ENCODE measurements at regions not wholly inside any gene's neighbourhood (a gene's known extent, or its start where the extent isn't known, plus 50 kb on each side); places are given as distances from the start of the nearest gene placed in this dataset.

GRCh38 chr4:71206763-71207162, 132.1 kb upstream of the SLC4A4 start:
- no peak overlapping the region for H3K9ac ChIP-seq (ENCODE audit: low read length)
- no peak overlapping the region for H2AFZ ChIP-seq (ENCODE audit: low read depth, low read length)
- no peak overlapping the region for H3K4me3 ChIP-seq (ENCODE audit: low read length)
- H3K36me3 ChIP-seq (replicated peaks; ENCODE audit: low read depth, low read length): no peaks in the 10 kb centered on the region
- no peak for TF ChIP-seq CTCF (IDR thresholded peaks at IDR 0.05; ENCODE audit: low read depth, low read length)
- TF ChIP-seq EZH2phosphoT487 (IDR thresholded peaks at IDR 0.05; ENCODE audit: low read depth): no peak
- no peaks in the 10 kb centered on the region for H3K9me3 ChIP-seq (ENCODE audit: insufficient read depth, low read length)
- no peak overlapping the region for H3K27ac ChIP-seq (ENCODE audit: low read length)
- no peaks in the 10 kb centered on the region for H4K20me1 ChIP-seq (ENCODE audit: insufficient read depth, low read length)
- H3K27me3 ChIP-seq (ENCODE audit: low read depth, low read length): no peaks in the 10 kb centered on the region
- H3K4me2 ChIP-seq (ENCODE audit: low read length): no peak overlapping the region
- no peaks in the 10 kb centered on the region for H3K4me1 ChIP-seq (ENCODE audit: low read length)
- H3K79me2 ChIP-seq (ENCODE audit: low read length): no peaks in the 10 kb centered on the region

- Histone ChIP-seq H3K4me2 (ENCODE audit: low read length) (no peak overlapping the region), H3K36me3 (replicated peaks; ENCODE audit: low read depth, low read length) (no peaks in the 10 kb centered on the region), H2AFZ (ENCODE audit: low read depth, low read length) (no peak overlapping the region), H4K20me1 (ENCODE audit: insufficient read depth, low read length) (no peaks in the 10 kb centered on the region), H3K9ac (ENCODE audit: low read length) (no peak overlapping the region), H3K27me3 (ENCODE audit: low read depth, low read length) (no peaks in the 10 kb centered on the region), H3K4me1 (ENCODE audit: low read length) (no peaks in the 10 kb centered on the region), H3K4me3 (ENCODE audit: low read length) (no peak overlapping the region), H3K27ac (ENCODE audit: low read length) (no peak overlapping the region), H3K9me3 (ENCODE audit: insufficient read depth, low read length) (no peaks in the 10 kb centered on the region), H3K79me2 (ENCODE audit: low read length) (no peaks in the 10 kb centered on the region)
- no peak for TF ChIP-seq CTCF (IDR thresholded peaks at IDR 0.05; ENCODE audit: low read depth, low read length)
- TF ChIP-seq EZH2phosphoT487 (IDR thresholded peaks at IDR 0.05; ENCODE audit: low read depth): no peak
These were observed 129.7 kb upstream of the SLC4A4 start for GRCh38 chr4:71209161-71209560.

GRCh38 chr4:71210823-71211222, 128.0 kb upstream of the SLC4A4 start:
- no peaks in the 10 kb centered on the region for H3K79me2 ChIP-seq (ENCODE audit: low read length)
- H3K4me3 ChIP-seq (ENCODE audit: low read length): no peak overlapping the region
- TF ChIP-seq CTCF (IDR thresholded peaks at IDR 0.05; ENCODE audit: low read depth, low read length) (no peak), EZH2phosphoT487 (IDR thresholded peaks at IDR 0.05; ENCODE audit: low read depth) (no peak)
- no peaks in the 10 kb centered on the region for H3K9me3 ChIP-seq (ENCODE audit: insufficient read depth, low read length)
- no peak overlapping the region for H3K4me2 ChIP-seq (ENCODE audit: low read length)
- H3K4me1 ChIP-seq (ENCODE audit: low read length): no peaks in the 10 kb centered on the region
- H3K27ac ChIP-seq (ENCODE audit: low read length): no peak overlapping the region
- H3K27me3 ChIP-seq (ENCODE audit: low read depth, low read length): no peaks in the 10 kb centered on the region
- H4K20me1 ChIP-seq (ENCODE audit: insufficient read depth, low read length): no peaks in the 10 kb centered on the region
- H3K36me3 ChIP-seq (replicated peaks; ENCODE audit: low read depth, low read length): no peaks in the 10 kb centered on the region
- no peak overlapping the region for H3K9ac ChIP-seq (ENCODE audit: low read length)
- no peak overlapping the region for H2AFZ ChIP-seq (ENCODE audit: low read depth, low read length)

GRCh38 chr4:71211748-71212147, 127.1 kb upstream of the SLC4A4 start:
- Histone ChIP-seq H3K4me3 (ENCODE audit: low read length) (no peak overlapping the region), H3K27me3 (ENCODE audit: low read depth, low read length) (no peaks in the 10 kb centered on the region), H3K27ac (ENCODE audit: low read length) (no peak overlapping the region), H2AFZ (ENCODE audit: low read depth, low read length) (no peak overlapping the region), H4K20me1 (ENCODE audit: insufficient read depth, low read length) (no peaks in the 10 kb centered on the region), H3K4me1 (ENCODE audit: low read length) (no peaks in the 10 kb centered on the region), H3K36me3 (replicated peaks; ENCODE audit: low read depth, low read length) (no peaks in the 10 kb centered on the region), H3K9me3 (ENCODE audit: insufficient read depth, low read length) (no peaks in the 10 kb centered on the region), H3K9ac (ENCODE audit: low read length) (no peak overlapping the region), H3K4me2 (ENCODE audit: low read length) (no peak overlapping the region), H3K79me2 (ENCODE audit: low read length) (no peaks in the 10 kb centered on the region)
- no peak for TF ChIP-seq EZH2phosphoT487 (IDR thresholded peaks at IDR 0.05; ENCODE audit: low read depth)
- TF ChIP-seq CTCF (IDR thresholded peaks at IDR 0.05; ENCODE audit: low read depth, low read length): no peak

Data from OCI-LY3 (cell line).